GM19372 (cell line): ENCODE measurements at regions not wholly inside any gene's neighbourhood (a gene's known extent, or its start where the extent isn't known, plus 50 kb on each side); places are given as distances from the start of the nearest gene placed in this dataset.

ENCODE experiments used
- ATAC-seq: cut with Tn5 transposase; IDR thresholded peaks from one replicate; pipeline ENCODE4 v1.9.1; 2021; ENCODE audit warnings: mild to moderate bottlenecking, low read depth, moderate library complexity; ENCODE audit not compliant: unreplicated experiment

GRCh38 chr2:65869296-65869695 lies 436.9 kb upstream of the SPRED2 start:
- no peak for ATAC-seq

GRCh38 chr2:65868177-65868576 lies 435.8 kb upstream of the SPRED2 start:
- no peak for ATAC-seq

DNA sequence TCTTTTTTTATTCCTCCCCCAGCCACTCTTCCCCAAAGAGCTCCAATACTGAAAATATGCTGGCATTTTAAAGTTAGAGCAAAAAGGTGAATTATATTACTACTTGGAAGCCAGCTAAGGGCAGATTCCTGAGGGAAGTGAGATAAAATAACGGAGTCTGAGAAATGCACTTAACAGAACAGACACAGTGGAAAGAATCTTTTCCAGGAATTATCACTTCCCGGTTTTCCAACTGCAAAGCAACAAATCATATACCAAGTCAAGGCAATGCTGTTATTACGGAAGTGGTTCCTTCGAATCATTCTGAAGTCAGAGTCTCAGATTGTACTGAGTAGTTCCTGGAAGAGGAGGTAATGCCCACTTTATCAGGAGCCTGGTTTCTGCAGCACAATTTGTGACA lies 435.0 kb upstream of the SPRED2 start:
- ATAC-seq, result no peak

DNA sequence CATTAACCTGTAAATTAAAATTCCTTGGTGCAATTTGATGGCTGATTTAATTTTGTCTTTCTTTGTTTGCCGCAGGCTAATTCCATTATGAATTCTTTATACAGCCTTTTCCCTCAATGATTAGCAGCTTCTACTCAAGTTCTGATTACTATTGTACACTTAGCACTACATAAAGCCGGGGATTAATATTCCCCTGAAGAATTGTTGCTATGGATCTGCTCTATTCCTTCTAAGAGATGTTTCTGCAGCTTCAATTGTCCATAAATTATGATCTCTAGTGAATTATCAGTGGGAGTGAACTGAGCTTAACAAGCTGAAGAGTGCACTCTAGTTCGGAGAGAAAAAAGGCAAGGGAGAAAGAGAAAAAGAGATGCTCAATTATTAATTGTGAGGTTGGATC lies 433.7 kb upstream of the SPRED2 start:
- no peak for ATAC-seq

GRCh38 chr2:65864619-65865018 lies 432.2 kb upstream of the SPRED2 start:
- no peak for ATAC-seq

DNA sequence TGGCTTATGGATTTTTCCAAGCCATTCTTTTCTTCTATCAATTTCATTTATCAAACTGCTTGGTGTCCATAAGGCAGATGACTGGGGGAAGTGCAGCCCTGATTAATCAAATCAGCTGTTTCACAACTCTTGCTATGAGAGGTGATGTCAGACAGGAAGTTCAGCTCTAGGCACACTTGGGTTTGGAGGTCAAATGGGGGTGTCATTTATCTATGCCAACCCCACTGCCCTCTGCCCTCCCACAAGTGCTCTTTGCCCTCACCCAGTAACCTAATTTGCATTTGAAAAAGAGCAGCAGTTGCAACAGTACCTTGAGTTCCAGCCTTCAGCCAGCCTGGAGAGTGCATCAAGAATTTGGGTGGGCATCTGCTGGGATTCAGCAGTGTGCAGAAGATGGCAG lies 431.3 kb upstream of the SPRED2 start:
- ATAC-seq, result no peak

GRCh38 chr2:65856928-65857327 lies 424.5 kb upstream of the SPRED2 start:
- no peak for ATAC-seq

DNA sequence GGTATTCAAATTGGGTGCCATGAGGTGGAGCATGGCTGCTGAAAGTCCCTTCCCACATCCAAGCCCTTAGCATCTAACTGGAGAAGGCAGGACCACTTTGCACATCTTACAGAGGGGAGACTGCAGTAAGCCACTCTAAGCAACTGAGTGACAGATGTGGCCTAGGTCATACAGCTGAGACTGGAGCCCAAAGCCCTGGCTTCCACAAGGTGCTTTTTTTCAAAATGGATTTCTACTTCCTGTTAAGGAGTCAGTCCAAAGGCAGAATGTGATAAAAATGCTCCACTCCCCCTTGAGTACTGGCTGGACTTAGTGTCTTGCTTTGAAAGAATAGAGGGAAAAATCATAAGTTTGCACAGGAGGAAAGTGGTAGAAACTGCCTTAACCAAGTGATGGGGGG lies 424.0 kb upstream of the SPRED2 start:
- ATAC-seq, result no peak

DNA sequence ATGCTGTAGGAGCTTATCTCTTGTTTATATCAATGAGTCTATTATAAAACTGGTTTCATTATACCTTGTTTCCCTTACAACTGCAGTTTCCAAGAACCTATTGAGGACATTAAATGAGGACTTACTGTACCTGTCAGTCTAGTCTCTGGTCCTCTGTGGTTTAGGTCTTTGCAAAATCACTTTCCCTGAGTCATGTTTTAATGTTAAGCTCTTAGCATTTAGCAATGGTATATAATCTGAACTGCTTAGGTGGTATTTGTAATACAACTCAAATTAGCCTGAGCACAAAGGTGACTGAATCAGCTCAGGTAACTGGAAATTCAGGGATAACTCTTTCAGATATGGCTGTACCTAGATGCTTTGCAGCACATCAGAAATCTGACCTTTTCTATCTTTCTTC lies 418.3 kb upstream of the SPRED2 start:
- no peak for ATAC-seq

- ATAC-seq, result no peak
Observed at GRCh38 chr2:65846989-65847678, 414.7 kb upstream of the SPRED2 start.

- ATAC-seq, result no peak
Observed at GRCh38 chr2:65845442-65846182, 413.2 kb upstream of the SPRED2 start.

DNA sequence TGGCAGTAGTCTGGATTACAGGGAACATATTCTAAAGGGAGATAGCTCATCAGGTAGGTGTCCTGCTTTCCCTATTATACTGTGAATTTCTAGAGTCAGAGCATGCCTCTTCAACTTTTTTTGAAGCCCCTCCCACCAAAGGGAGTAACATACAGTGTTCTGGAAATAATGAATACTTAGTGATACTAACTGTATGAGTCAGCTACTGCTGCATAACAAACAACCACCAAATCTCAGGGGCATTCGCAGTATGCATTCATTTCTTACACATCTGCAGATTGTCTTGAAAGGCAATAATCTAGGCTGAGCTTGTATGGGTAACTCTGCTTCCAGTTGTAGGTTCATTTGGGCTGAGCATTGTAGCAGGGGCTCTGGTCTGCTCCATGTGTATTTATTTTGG lies 409.7 kb upstream of the SPRED2 start:
- no peak for ATAC-seq

GRCh38 chr2:65835975-65836549 lies 403.7 kb upstream of the SPRED2 start:
- ATAC-seq, result no peak

DNA sequence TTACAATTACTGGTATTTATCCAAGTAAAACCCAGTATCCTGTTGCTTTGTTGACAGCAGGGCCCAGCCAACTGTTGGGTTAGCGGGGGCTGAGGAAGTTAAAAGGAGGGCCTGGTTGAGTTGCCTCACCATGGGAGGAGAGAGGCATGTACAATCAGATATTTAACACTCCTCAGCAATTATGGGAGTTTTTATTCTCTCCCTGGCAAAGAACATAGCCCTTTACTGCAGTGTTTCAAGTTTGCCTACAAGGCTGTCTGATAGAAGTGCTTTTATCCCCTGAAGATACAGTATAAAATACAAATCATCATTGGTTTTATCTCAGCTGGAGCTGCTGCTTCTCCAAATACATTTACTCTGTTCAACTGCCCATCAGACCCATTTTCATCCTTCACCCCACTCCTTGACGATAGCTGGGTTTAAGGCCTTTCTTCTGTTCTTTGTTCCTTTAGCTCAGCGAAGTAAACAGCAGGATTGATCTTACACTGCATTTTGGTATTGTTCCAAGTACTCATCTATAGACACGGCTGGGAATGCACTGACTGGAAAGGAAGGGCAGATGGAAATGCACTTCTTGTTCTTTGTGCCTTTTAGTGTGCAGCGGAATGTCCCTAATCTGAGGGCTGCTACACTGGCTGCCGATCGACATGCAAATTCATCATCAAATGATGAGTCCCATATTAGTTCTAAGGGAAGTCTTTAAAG lies 402.5 kb upstream of the SPRED2 start:
- ATAC-seq, result no peak

GRCh38 chr2:65834062-65834461 lies 401.7 kb upstream of the SPRED2 start:
- no peak for ATAC-seq

GRCh38 chr2:65831509-65831908 lies 399.1 kb upstream of the SPRED2 start:
- ATAC-seq, result no peak

DNA sequence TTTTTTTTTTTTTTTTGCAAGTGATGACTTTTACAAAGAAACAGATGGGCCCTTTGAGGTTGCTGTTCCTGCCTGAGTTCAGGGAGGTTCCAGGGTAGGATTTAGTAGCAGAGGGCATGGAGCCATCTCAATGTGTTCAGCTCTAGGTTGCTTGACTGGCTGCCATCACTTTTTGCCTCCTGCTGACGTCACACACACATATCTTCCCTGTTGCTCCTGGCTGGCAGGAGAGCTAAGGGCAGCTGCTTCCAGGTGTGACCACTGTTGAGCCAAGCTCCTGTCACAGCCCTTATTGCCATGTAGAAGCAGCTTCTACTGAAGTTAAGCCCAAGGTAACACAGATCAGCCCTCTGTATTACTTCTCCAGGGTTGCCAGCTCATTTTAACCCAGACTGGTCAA lies 394.2 kb upstream of the SPRED2 start:
- ATAC-seq, result no peak

DNA sequence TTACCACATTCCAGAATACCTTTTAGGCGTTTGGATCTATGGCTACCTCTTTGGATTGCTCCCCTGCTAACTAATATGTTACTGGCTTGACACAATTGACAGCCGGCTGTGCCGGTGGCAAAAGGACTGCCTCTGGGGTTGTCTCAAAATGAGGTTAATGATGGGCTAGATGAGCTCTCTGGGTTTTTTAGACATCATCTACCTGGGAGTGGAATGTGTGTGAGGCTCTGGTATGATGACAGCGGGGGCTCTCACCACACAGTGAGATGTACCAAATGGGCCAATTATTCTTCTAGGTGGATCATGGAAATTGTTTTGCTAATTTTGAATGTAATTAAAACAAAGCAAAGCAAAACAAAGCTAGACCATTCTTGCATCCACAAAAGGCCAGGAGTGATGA lies 391.1 kb upstream of the SPRED2 start:
- ATAC-seq, result no peak

- no peak for ATAC-seq
Observed at GRCh38 chr2:65820454-65820853, 388.1 kb upstream of the SPRED2 start.

GRCh38 chr2:65819963-65820362 lies 387.6 kb upstream of the SPRED2 start:
- no peak for ATAC-seq

- ATAC-seq, result no peak
Observed at GRCh38 chr2:65818873-65819451, 386.6 kb upstream of the SPRED2 start.
